ENCODE measurements at regions not wholly inside any gene's neighbourhood (a gene's known extent, or its start where the extent isn't known, plus 50 kb on each side); places are given as distances from the start of the nearest gene placed in this dataset.

- Mint-ChIP-seq H3K4me3 (no peak overlapping the region), H3K27me3 (ENCODE audit: insufficient read depth, low read depth, poor library complexity) (peaks cover 2% of the 10 kb centered on the region), H3K4me1 (peaks cover 5% of the 10 kb centered on the region; the same call in 2 of the 3 replicates), H3K27ac (no peak overlapping the region), H3K9me3 (no peaks in the 10 kb centered on the region), H3K36me3 (ENCODE audit: low read depth) (no peaks in the 10 kb centered on the region)
- Histone ChIP-seq H3F3A (replicated peaks; ENCODE audit: low read depth) (no peaks in the 10 kb centered on the region), H3K9me2 (ENCODE audit: insufficient read depth) (no peaks in the 10 kb centered on the region), H3K79me2 (replicated peaks; ENCODE audit: insufficient read depth) (no peaks in the 10 kb centered on the region), H2AFZ (no peak overlapping the region), H3K4me2 (no peak overlapping the region), H3K36me3 (ENCODE audit: insufficient read depth) (no peaks in the 10 kb centered on the region), H3K4me3 (no peak overlapping the region), H3K4me1 (ENCODE audit: insufficient read depth) (no peaks in the 10 kb centered on the region; the same call in 1 of the 2 replicates), H4K20me1 (replicated peaks; ENCODE audit: insufficient read depth) (no peaks in the 10 kb centered on the region), H3K27me3 (ENCODE audit: insufficient read depth) (no peaks in the 10 kb centered on the region), H3K27ac (ENCODE audit: low read depth) (no peak overlapping the region)
- ATAC-seq, result no peak
- no peak for TF ChIP-seq CTCF (conservative IDR thresholded peaks at IDR 0.05; ENCODE audit: low read depth in 2 of 2)
- no peak for TF ChIP-seq ZNF114 (CRISPR knock-in tag; IDR thresholded peaks at IDR 0.05)
- TF ChIP-seq EZH2 (IDR thresholded peaks at IDR 0.05; ENCODE audit: low read depth, unreplicated experiment), result no peak
- TF ChIP-seq ZNF331 (CRISPR knock-in tag; IDR thresholded peaks at IDR 0.05; ENCODE audit: low read depth), result no peak
- TF ChIP-seq ETS1 (IDR thresholded peaks at IDR 0.05), result no peak
- TF ChIP-seq NANOG (IDR thresholded peaks at IDR 0.05; ENCODE audit: borderline replicate concordance), result no peak
- TF ChIP-seq ZNF462 (CRISPR knock-in tag; IDR thresholded peaks at IDR 0.05), result no peak
- TF ChIP-seq EZH2phosphoT487 (IDR thresholded peaks at IDR 0.05; ENCODE audit: unreplicated experiment), result no peak
- TF ChIP-seq REST (IDR thresholded peaks at IDR 0.05; ENCODE audit: unreplicated experiment), result no peak
- TF ChIP-seq POLR2AphosphoS5 (IDR thresholded peaks at IDR 0.05; ENCODE audit: low read depth), result no peak
- TF ChIP-seq CREB1 (CRISPR knock-in tag; IDR thresholded peaks at IDR 0.05; ENCODE audit: low read depth), result no peak
- TF ChIP-seq STAT1 (IDR thresholded peaks at IDR 0.05; ENCODE audit: unreplicated experiment), result no peak
- no peak for TF ChIP-seq JUNB (IDR thresholded peaks at IDR 0.05; ENCODE audit: unreplicated experiment)
- no peak for DNase-seq (ENCODE audit: low spot score)
Observed at GRCh38 chr17:72561680-72562079, 440.9 kb downstream of the SOX9 start.

Measured in GM23338 (cell line).